SU-DHL-6 (cell line): ENCODE measurements at regions not wholly inside any gene's neighbourhood (a gene's known extent, or its start where the extent isn't known, plus 50 kb on each side); places are given as distances from the start of the nearest gene placed in this dataset.

Experiments
- H2AFZ ChIP-seq: fragments of 200-600 bp; sonication (generic); 2 replicates; pipeline ENCODE4 v1.6.1; 2014; ENCODE audit warnings: low read depth, mild to moderate bottlenecking, moderate library complexity, mixed read lengths, antibody characterized with exemption, low read length; ENCODE audit not compliant: severe bottlenecking
- H3F3A ChIP-seq: fragments of 200-600 bp; shearing (Covaris generic); 2 replicates; pipeline ENCODE4 v1.6.0; 2016; ENCODE audit warnings: antibody characterized with exemption, mild to moderate bottlenecking; ENCODE audit not compliant: insufficient read depth
- H3K27ac ChIP-seq: fragments of 200-600 bp; sonication (generic); 2 replicates; pipeline ENCODE4 v1.5.1; 2016; ENCODE audit warnings: low read depth, mild to moderate bottlenecking, low read length, moderate library complexity, mixed read lengths
- H3K27me3 ChIP-seq: fragments of 200-600 bp; sonication (generic), shearing (Covaris generic); 2 replicates; pipeline ENCODE4 v1.6.0; 2014; ENCODE audit warnings: mild to moderate bottlenecking, low read length
- H3K36me3 ChIP-seq: fragments of 200-600 bp; sonication (generic); 2 replicates; pipeline ENCODE4 v1.6.1; 2014; ENCODE audit warnings: mild to moderate bottlenecking, low read length, mixed read lengths
- H3K4me2 ChIP-seq: fragments of 300-600, 200-600 bp; shearing (Covaris generic), sonication (generic); 2 replicates; pipeline ENCODE4 v1.6.0; 2014; ENCODE audit warnings: low read length, low read depth, mild to moderate bottlenecking; ENCODE audit not compliant: poor library complexity, severe bottlenecking
- H3K4me3 ChIP-seq: fragments of 200-600 bp; sonication (generic); 2 replicates; pipeline ENCODE4 v1.5.1; 2014; ENCODE audit warnings: antibody characterized with exemption, low read length, mild to moderate bottlenecking, mixed read lengths; ENCODE audit not compliant: insufficient read depth, poor library complexity, severe bottlenecking
- H3K79me2 ChIP-seq: fragments of 200-600 bp; sonication (generic); 2 replicates; pipeline ENCODE4 v1.6.1; 2014; ENCODE audit warnings: mild to moderate bottlenecking, low read length, moderate library complexity; ENCODE audit not compliant: insufficient read depth
- H3K9ac ChIP-seq: fragments of 200-600 bp; sonication (generic); 2 replicates; pipeline ENCODE4 v1.7.0; 2014; ENCODE audit warnings: mild to moderate bottlenecking, low read length
- H3K9me2 ChIP-seq: fragments of 200-600 bp; sonication (generic); replicated peaks from 2 replicates; pipeline ENCODE4 v1.6.1; 2014; ENCODE audit warnings: low read length; ENCODE audit not compliant: insufficient read depth
- H3K9me3 ChIP-seq: fragments of 200-600 bp; sonication (generic); 2 replicates; pipeline ENCODE4 v1.6.1; 2014; ENCODE audit warnings: low read length, mixed read lengths; ENCODE audit not compliant: insufficient read depth
- H4K20me1 ChIP-seq: fragments of 200-600 bp; sonication (generic); 2 replicates; pipeline ENCODE4 v1.6.1; 2014; ENCODE audit warnings: low read depth, mild to moderate bottlenecking, antibody characterized with exemption, low read length, moderate library complexity, mixed read lengths
- EZH2phosphoT487 ChIP-seq: fragments of 200-600 bp; sonication (generic), shearing (Covaris generic); conservative IDR thresholded peaks from 2 replicates; pipeline ENCODE4 v1.6.1; 2018; ENCODE audit warnings: mild to moderate bottlenecking, antibody characterized with exemption, low read length, moderate library complexity, mixed read lengths
- TF ChIP-seq, protein P1 (sequence below): fragments of 200-600 bp; sonication (generic); IDR thresholded peaks from one replicate; pipeline ENCODE4 v1.5.1; 2017; ENCODE audit warnings: antibody characterized with exemption, mild to moderate bottlenecking, low read length, moderate library complexity; ENCODE audit not compliant: insufficient read depth, poor library complexity, severe bottlenecking

DNA sequence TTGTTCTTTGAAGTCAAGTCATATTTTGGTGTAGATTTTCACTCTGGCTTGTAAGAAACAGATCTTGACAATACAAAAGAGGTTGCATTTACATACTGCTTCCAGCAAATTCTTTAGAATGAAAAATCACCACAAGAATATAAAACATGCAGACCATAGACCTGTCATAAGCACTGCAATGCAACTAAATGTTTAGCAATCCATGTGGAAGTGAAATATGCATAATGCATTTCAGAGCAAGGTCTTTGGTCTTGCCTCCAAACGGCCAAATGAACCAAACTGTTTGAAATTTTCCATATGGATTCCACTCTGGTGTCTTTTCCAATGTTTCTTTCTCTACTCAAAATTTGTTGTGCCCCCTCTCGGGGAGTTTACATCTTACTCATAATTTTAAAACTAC is 271.0 kb upstream of the CDH20 start:
- no peaks in the 10 kb centered on the region for H3K27me3 ChIP-seq
- H3K4me3 ChIP-seq: no peak overlapping the region
- H3K9ac ChIP-seq: no peak overlapping the region
- H2AFZ ChIP-seq: no peak overlapping the region
- no peak overlapping the region for H3K4me2 ChIP-seq
- H3K27ac ChIP-seq: no peak overlapping the region
- H3F3A ChIP-seq: no peaks in the 10 kb centered on the region
- 0 out of 2 replicates have a peak, but pooled peaks cover 4% of the 10 kb centered on the region for H3K9me2 ChIP-seq
- no peak for TF ChIP-seq EZH2phosphoT487
- TF ChIP-seq, protein P1, sequence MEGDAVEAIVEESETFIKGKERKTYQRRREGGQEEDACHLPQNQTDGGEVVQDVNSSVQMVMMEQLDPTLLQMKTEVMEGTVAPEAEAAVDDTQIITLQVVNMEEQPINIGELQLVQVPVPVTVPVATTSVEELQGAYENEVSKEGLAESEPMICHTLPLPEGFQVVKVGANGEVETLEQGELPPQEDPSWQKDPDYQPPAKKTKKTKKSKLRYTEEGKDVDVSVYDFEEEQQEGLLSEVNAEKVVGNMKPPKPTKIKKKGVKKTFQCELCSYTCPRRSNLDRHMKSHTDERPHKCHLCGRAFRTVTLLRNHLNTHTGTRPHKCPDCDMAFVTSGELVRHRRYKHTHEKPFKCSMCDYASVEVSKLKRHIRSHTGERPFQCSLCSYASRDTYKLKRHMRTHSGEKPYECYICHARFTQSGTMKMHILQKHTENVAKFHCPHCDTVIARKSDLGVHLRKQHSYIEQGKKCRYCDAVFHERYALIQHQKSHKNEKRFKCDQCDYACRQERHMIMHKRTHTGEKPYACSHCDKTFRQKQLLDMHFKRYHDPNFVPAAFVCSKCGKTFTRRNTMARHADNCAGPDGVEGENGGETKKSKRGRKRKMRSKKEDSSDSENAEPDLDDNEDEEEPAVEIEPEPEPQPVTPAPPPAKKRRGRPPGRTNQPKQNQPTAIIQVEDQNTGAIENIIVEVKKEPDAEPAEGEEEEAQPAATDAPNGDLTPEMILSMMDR: no peak
- no peaks in the 10 kb centered on the region for H3K36me3 ChIP-seq
- no peaks in the 10 kb centered on the region for H3K79me2 ChIP-seq
- 0 out of 2 replicates have a peak, but pooled peaks cover 3% of the 10 kb centered on the region for H3K9me3 ChIP-seq
- no peaks in the 10 kb centered on the region for H4K20me1 ChIP-seq

DNA sequence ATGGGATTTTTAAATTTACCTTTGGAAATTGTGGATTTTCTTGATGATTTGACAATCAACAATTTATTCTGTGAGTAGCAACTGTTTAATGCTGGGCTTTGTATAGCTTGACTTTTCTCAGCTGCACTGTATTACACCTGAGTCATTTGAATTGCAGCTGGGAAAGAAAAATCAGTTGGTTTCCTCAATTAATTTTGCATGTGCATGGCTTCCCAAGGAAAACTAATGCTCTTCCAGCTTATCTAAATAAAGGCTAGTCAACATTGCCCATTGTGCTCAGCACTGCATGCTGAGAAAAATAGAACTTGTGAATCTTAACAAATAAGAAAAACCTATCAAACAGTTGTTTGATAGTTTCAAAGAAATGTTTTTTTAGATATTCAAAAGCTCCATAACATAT is 268.3 kb upstream of the CDH20 start:
- Histone ChIP-seq H2AFZ (no peak overlapping the region), H3K36me3 (no peaks in the 10 kb centered on the region), H4K20me1 (no peaks in the 10 kb centered on the region), H3F3A (no peaks in the 10 kb centered on the region), H3K9me2 (0 out of 2 replicates have a peak, but pooled peaks cover 4% of the 10 kb centered on the region), H3K9me3 (0 out of 2 replicates have a peak, but pooled peaks cover 3% of the 10 kb centered on the region), H3K4me2 (no peak overlapping the region), H3K79me2 (no peaks in the 10 kb centered on the region), H3K4me3 (no peak overlapping the region), H3K27me3 (no peaks in the 10 kb centered on the region), H3K27ac (no peak overlapping the region), H3K9ac (no peak overlapping the region)
- no peak for TF ChIP-seq EZH2phosphoT487

DNA sequence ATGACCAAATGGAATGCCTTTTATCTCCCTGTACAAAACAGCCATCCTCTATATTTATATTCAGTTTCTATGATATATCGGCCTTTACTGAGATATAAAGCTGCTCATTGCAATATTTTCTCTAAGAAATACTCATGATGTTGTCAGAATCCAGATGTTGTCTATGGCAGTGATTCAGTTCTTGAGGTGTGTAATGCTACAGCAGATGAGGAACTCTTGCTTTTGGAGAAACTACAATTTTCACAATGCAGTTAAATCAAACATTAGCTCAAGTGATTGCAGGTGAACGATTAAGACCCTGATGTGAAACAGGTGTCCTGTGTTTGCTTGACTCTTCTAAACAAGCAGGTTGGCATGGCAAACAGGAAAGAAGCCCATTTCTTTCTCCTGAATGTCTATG is 256.2 kb upstream of the CDH20 start:
- no peaks in the 10 kb centered on the region for H3K27me3 ChIP-seq
- H3K9me2 ChIP-seq: no peaks in the 10 kb centered on the region
- no peak overlapping the region for H3K4me3 ChIP-seq

DNA sequence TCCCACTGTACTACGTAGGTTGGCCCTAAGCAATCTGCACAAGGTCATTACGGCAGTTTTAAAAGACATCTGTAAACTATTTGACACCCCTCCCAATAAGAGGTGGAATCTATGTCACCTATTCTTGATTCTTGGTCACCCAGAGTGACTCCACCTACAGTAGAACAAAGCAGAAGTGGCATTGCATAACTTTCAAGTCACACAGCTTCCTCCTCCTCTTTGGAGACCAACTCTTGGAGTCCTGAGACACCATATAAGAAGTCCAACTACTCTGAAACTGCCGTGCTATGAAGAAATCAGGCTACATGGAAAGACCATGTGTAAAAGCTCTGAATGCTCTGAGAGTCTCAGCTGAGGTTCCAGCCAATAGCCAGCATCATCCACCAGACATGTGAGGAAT is 253.5 kb upstream of the CDH20 start:
- no peak overlapping the region for H3K9ac ChIP-seq
- no peaks in the 10 kb centered on the region for H4K20me1 ChIP-seq
- H3K79me2 ChIP-seq: no peaks in the 10 kb centered on the region
- H3K9me3 ChIP-seq: no peaks in the 10 kb centered on the region
- no peaks in the 10 kb centered on the region for H3F3A ChIP-seq
- H2AFZ ChIP-seq: no peak overlapping the region
- no peaks in the 10 kb centered on the region for H3K36me3 ChIP-seq
- no peak overlapping the region for H3K4me3 ChIP-seq
- no peak overlapping the region for H3K4me2 ChIP-seq
- TF ChIP-seq EZH2phosphoT487: no peak
- TF ChIP-seq, protein P1: no peak
- no peak overlapping the region for H3K27ac ChIP-seq
- H3K27me3 ChIP-seq: no peaks in the 10 kb centered on the region
- H3K9me2 ChIP-seq: no peaks in the 10 kb centered on the region

More for the DNA sequence above, 256.2 kb upstream of the CDH20 start:
- Histone ChIP-seq H3K27ac (no peak overlapping the region), H3K9ac (no peak overlapping the region), H3K79me2 (no peaks in the 10 kb centered on the region), H3K36me3 (no peaks in the 10 kb centered on the region), H2AFZ (no peak overlapping the region), H3F3A (no peaks in the 10 kb centered on the region), H3K4me2 (no peak overlapping the region), H3K9me3 (no peaks in the 10 kb centered on the region), H4K20me1 (no peaks in the 10 kb centered on the region)
- TF ChIP-seq, protein P1: no peak
- no peak for TF ChIP-seq EZH2phosphoT487
